IMR-90 (cell line): ENCODE measurements at regions not wholly inside any gene's neighbourhood (a gene's known extent, or its start where the extent isn't known, plus 50 kb on each side); places are given as distances from the start of the nearest gene placed in this dataset.

Experiments
- BHLHE40 ChIP-seq: fragments of 150-350 bp; IDR thresholded peaks from 2 replicates; pipeline ENCODE4 v1.6.1; 2016; ENCODE audit warnings: mild to moderate bottlenecking, low read depth, low read length
- CEBPB ChIP-seq: IDR thresholded peaks from 2 replicates; pipeline ENCODE4 v1.6.1; 2012; ENCODE audit warnings: low read depth, low read length, improper control_type of control experiment
- CTCF ChIP-seq: conservative IDR thresholded peaks from 2 replicates; pipeline ENCODE4 v1.5.1; 2012; ENCODE audit warnings: mild to moderate bottlenecking, low read depth, low read length, improper control_type of control experiment
- ELK1 ChIP-seq: fragments of 150-350 bp; IDR thresholded peaks from 2 replicates; pipeline ENCODE4 v1.6.1; 2016; ENCODE audit warnings: low read depth, mild to moderate bottlenecking, low read length, moderate library complexity, borderline replicate concordance
- FOS ChIP-seq: fragments of 150-350 bp; IDR thresholded peaks from 2 replicates; pipeline ENCODE4 v1.6.1; 2016; ENCODE audit warnings: low read depth, low read length
- MXI1 ChIP-seq: IDR thresholded peaks from 2 replicates; pipeline ENCODE4 v1.6.1; 2012; ENCODE audit warnings: low read depth, mild to moderate bottlenecking, low read length, moderate library complexity, borderline replicate concordance
- NFE2L2 ChIP-seq: fragments of 150-350 bp; IDR thresholded peaks from 2 replicates; pipeline ENCODE4 v1.6.1; 2016; ENCODE audit warnings: low read depth, mild to moderate bottlenecking, low read length
- POLR2A ChIP-seq: IDR thresholded peaks from 2 replicates; pipeline ENCODE4 v1.6.1; 2012; ENCODE audit warnings: mild to moderate bottlenecking, low read depth, low read length
- RAD21 ChIP-seq: IDR thresholded peaks from 2 replicates; pipeline ENCODE4 v1.6.1; 2012; ENCODE audit warnings: low read length, improper control_type of control experiment

- TF ChIP-seq CTCF (no peak), POLR2A (no peak), RAD21 (no peak), NFE2L2 (no peak), MXI1 (no peak), ELK1 (no peak), BHLHE40 (no peak), CEBPB (no peak), FOS (no peak)
Measured at GRCh38 chr5:152297866-152298265, 107.2 kb downstream of the NMUR2 start.
